B cell (primary cell): ENCODE measurements at regions not wholly inside any gene's neighbourhood (a gene's known extent, or its start where the extent isn't known, plus 50 kb on each side); places are given as distances from the start of the nearest gene placed in this dataset.

Experiments used
- ATAC-seq: fragments of 200-7000 bp; cut with Tn5 transposase; one replicate; pipeline ENCODE4 v1.10.0; 2021; ENCODE audit warnings: low read depth, mild to moderate bottlenecking, moderate number of reproducible peaks, moderate library complexity
- CTCF ChIA-PET: fragments of 350-600 bp; sonication (Branson Sonifier 250); formaldehyde crosslinking; loops from one replicate; lab custom pipeline; 2021; ENCODE audit warnings: antibody characterized with exemption, inconsistent platforms; lab: Charles Lee
- POLR2A ChIA-PET: fragments of 350-600 bp; sonication (Branson Sonifier 250); formaldehyde crosslinking; loops from one replicate; lab custom pipeline; 2021; ENCODE audit warnings: antibody characterized with exemption; lab: Charles Lee
- DNase-seq: peaks from one replicate; pipeline ENCODE4 v3.0.0; 2013
- H2AFZ ChIP-seq: 2 replicates; pipeline ENCODE4 v1.6.1; 2012; ENCODE audit warnings: mild to moderate bottlenecking, low read depth, low read length; ENCODE audit not compliant: insufficient read depth, poor library complexity, severe bottlenecking
- H3K27ac ChIP-seq, 2 donors: 1 replicate in 1 of 2; 2 replicates in 1 of 2; pipeline ENCODE4 v1.5.1; 2012 to 2013; ENCODE audit warnings: low read length in 2 of 2, mild to moderate bottlenecking in 2 of 2, moderate library complexity in 1 of 2
- H3K27me3 ChIP-seq, 4 experiments: fragments of 200-600 bp in 1 of 4; sonication (generic) in 1 of 4; replicated peaks in 1 of 4; 1 replicate in 2 of 4; 2 replicates in 2 of 4; pipeline versions ENCODE4 v1.6.1 to v1.7.0; 2013 to 2016; ENCODE audit warnings: low read length in 3 of 4, mild to moderate bottlenecking in 2 of 4, mixed read lengths in 1 of 4, moderate library complexity in 1 of 4; ENCODE audit not compliant: insufficient read depth in 4 of 4, control insufficient read depth in 3 of 4; ENCODE audit errors: control extremely low read depth in 1 of 4
- H3K36me3 ChIP-seq, 2 experiments: replicated peaks in 1 of 2; 1 replicate in 1 of 2; 2 replicates in 1 of 2; pipeline versions ENCODE4 v1.6.1 to v1.7.1; 2013; ENCODE audit warnings: low read length in 1 of 2; ENCODE audit not compliant: insufficient read depth in 2 of 2, control insufficient read depth in 1 of 2; ENCODE audit errors: control extremely low read depth in 1 of 2, extremely low read depth in 1 of 2
- H3K4me1 ChIP-seq, 2 donors: fragments of 200-600 bp in 1 of 2; sonication (generic) in 1 of 2; 1 replicate in 1 of 2; 2 replicates in 1 of 2; pipeline versions ENCODE4 v1.5.1 to v1.6.1; 2013 to 2017; ENCODE audit warnings: low read length in 2 of 2; ENCODE audit not compliant: control insufficient read depth in 2 of 2, insufficient read depth in 2 of 2
- H3K4me2 ChIP-seq: replicated peaks from 2 replicates; pipeline ENCODE3; 2012; ENCODE audit warnings: mild to moderate bottlenecking, low read depth, low read length; ENCODE audit not compliant: poor library complexity, severe bottlenecking
- H3K4me3 ChIP-seq, 5 experiments: fragments of 200-600 bp in 1 of 5; sonication (generic) in 1 of 5; 1 replicate in 3 of 5; 2 replicates in 2 of 5; pipeline versions ENCODE4 v1.5.1 to v1.7.0; 2011 to 2016; ENCODE audit warnings: low read length in 4 of 5, mild to moderate bottlenecking in 4 of 5, low read depth in 2 of 5, control low read depth in 1 of 5, moderate library complexity in 1 of 5; ENCODE audit not compliant: insufficient read depth in 1 of 5; ENCODE audit errors: control extremely low read depth in 1 of 5, extremely low read depth in 1 of 5
- H3K79me2 ChIP-seq: fragments of 200-600 bp; sonication (generic); one replicate; pipeline ENCODE4 v1.6.0; 2016; ENCODE audit warnings: low read length; ENCODE audit not compliant: control insufficient read depth, insufficient read depth
- H3K9ac ChIP-seq: fragments of 200-600 bp; sonication (generic); 2 replicates; pipeline ENCODE4 v1.6.1; 2017; ENCODE audit warnings: mild to moderate bottlenecking, low read length, moderate library complexity
- H3K9me3 ChIP-seq, 3 donors: one replicate each; pipeline versions ENCODE4 v1.6.1 to v1.7.1; 2013; ENCODE audit warnings: low read length in 2 of 3; ENCODE audit not compliant: control insufficient read depth in 2 of 3, insufficient read depth in 1 of 3; ENCODE audit errors: control extremely low read depth in 1 of 3
- H4K20me1 ChIP-seq: 2 replicates; pipeline ENCODE4 v1.6.0; 2012; ENCODE audit warnings: mild to moderate bottlenecking, low read length; ENCODE audit not compliant: insufficient read depth, control insufficient read depth, poor library complexity, severe bottlenecking
- H3K27ac Mint-ChIP-seq: one replicate; pipeline ENCODE4 v1.8.0; 2021; ENCODE audit warnings: mixed read lengths
- H3K27me3 Mint-ChIP-seq: one replicate; pipeline ENCODE4 v1.8.0; 2021; ENCODE audit warnings: mixed read lengths
- H3K4me1 Mint-ChIP-seq: one replicate; pipeline ENCODE4 v1.8.0; 2021; ENCODE audit warnings: mixed read lengths
- H3K4me3 Mint-ChIP-seq: one replicate; pipeline ENCODE4 v1.8.0; 2021; ENCODE audit warnings: mixed read lengths
- H3K9me3 Mint-ChIP-seq: one replicate; pipeline ENCODE4 v1.8.0; 2022; ENCODE audit warnings: mixed read lengths; ENCODE audit not compliant: insufficient read depth
- CTCF ChIP-seq: fragments of 200-600 bp; IDR thresholded peaks from one replicate; pipeline ENCODE4 v1.8.0; 2022; ENCODE audit warnings: antibody characterized with exemption, mild to moderate bottlenecking
- EZH2 ChIP-seq: IDR thresholded peaks from 2 replicates; pipeline ENCODE4 v1.6.1; 2012; ENCODE audit warnings: borderline replicate concordance, low read depth, mild to moderate bottlenecking, moderate library complexity, low read length; ENCODE audit not compliant: insufficient read depth, poor library complexity, severe bottlenecking
- WGBS: methylation state at CpG from one replicate; pipeline ENCODE4 v1.1.5; 2013; ENCODE audit warnings: missing lambda C conversion rate; ENCODE audit not compliant: insufficient coverage; 5-methylcytosine and 5-hydroxymethylcytosine counted together
- intact Hi-C: fragments of 100-400 bp; cut with micrococcal nuclease; formaldehyde crosslinking; loops from one replicate; pipeline ENCODE4 v1.10.0; 2022

GRCh38 chr11:32288276-32288675 is 147.1 kb downstream of the WT1 start:
- CTCF ChIA-PET = interaction anchor here (1.0 kb wide), 1 partner anchor 110 kb away, joined by 3 read pairs; no protein-coding TSS in a partner anchor
- POLR2A ChIA-PET = no interaction called here
- TF ChIP-seq CTCF (no peak), EZH2 (no peak)
- Histone ChIP-seq H3K4me3 (no peak overlapping the region), H3K9ac (no peak overlapping the region), H3K4me1 (no peaks in the 10 kb centered on the region), H3K4me2 (no peak overlapping the region), H3K27me3 (no peaks in the 10 kb centered on the region), H4K20me1 (no peaks in the 10 kb centered on the region), H3K27ac (no peak overlapping the region), H2AFZ (no peak overlapping the region), H3K9me3 (peaks cover 0 to 6% (median 0%) of the 10 kb centered on the region in 3 donors), H3K36me3 (no peaks in the 10 kb centered on the region), H3K79me2 (no peaks in the 10 kb centered on the region)
- Mint-ChIP-seq H3K9me3 (peaks cover 8% of the 10 kb centered on the region), H3K27ac (no peak overlapping the region), H3K4me1 (no peaks in the 10 kb centered on the region), H3K4me3 (no peak overlapping the region), H3K27me3 (peaks cover 9% of the 10 kb centered on the region)
- DNase-seq (no peak), ATAC-seq (no peak)
- intact Hi-C loops = no loop called here
- WGBS = 43% methylated on average over 1 of the region's 1 CpG

DNA sequence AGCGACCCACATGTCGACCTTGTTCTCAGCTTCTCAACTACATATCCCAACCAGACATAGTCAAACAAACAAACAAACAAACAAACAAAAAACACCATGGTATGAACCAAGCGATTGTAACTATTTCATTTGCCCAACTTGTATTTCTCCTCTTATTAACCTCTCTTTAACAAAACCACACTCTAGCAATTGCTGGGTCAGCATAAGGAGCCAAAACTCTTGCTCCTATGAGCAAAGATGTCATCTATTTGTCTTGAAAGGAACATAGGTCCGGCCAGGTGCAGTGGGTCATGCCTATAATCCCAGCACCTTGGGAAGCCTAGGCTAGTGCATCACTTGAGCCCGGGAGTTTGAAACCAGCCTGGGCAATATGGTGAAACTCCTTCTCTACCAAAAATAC is 145.6 kb downstream of the WT1 start:
- Histone ChIP-seq H3K4me3 (no peak overlapping the region), H3K36me3 (no peaks in the 10 kb centered on the region), H3K27me3 (no peaks in the 10 kb centered on the region), H3K4me1 (no peaks in the 10 kb centered on the region), H3K9ac (no peak overlapping the region), H2AFZ (no peak overlapping the region), H3K4me2 (no peak overlapping the region), H3K27ac (no peak overlapping the region), H3K79me2 (no peaks in the 10 kb centered on the region), H4K20me1 (no peaks in the 10 kb centered on the region), H3K9me3 (peaks cover 0 to 6% (median 0%) of the 10 kb centered on the region in 3 donors)
- H3K27me3 Mint-ChIP-seq = peaks cover 8% of the 10 kb centered on the region
- H3K4me3 Mint-ChIP-seq = no peak overlapping the region
- 86% methylated on average over 2 of the region's 5 CpGs for WGBS
- intact Hi-C loops = no loop called here
- DNase-seq (no peak), ATAC-seq (no peak)
- peaks cover 8% of the 10 kb centered on the region for H3K9me3 Mint-ChIP-seq
- POLR2A ChIA-PET = no interaction called here
- no peak overlapping the region for H3K27ac Mint-ChIP-seq
- no peaks in the 10 kb centered on the region for H3K4me1 Mint-ChIP-seq
- TF ChIP-seq EZH2 (no peak), CTCF (no peak)
- CTCF ChIA-PET = no interaction called here
